Neural progenitor cell (in vitro differentiated cells): ENCODE measurements at regions not wholly inside any gene's neighbourhood (a gene's known extent, or its start where the extent isn't known, plus 50 kb on each side); places are given as distances from the start of the nearest gene placed in this dataset.
A peak's percentile ranks its signal among the peaks of the same experiment; 100 is the strongest.

Source experiments
- DNase-seq: peaks from one replicate; pipeline ENCODE4 v3.0.0-alpha.2; 2016; ENCODE audit warnings: low spot score
- H2AFZ ChIP-seq: fragments of 200-600 bp; sonication (generic); replicated peaks from 2 replicates; pipeline ENCODE4 v1.6.1; 2016; ENCODE audit warnings: antibody characterized with exemption
- H3F3A ChIP-seq: fragments of 200-600 bp; sonication (generic); 2 replicates; pipeline ENCODE4 v1.6.1; 2016; ENCODE audit warnings: antibody characterized with exemption, low read depth
- H3K27ac ChIP-seq: fragments of 200-600 bp; sonication (generic); 2 replicates; pipeline ENCODE4 v1.5.1; 2016; ENCODE audit warnings: mild to moderate bottlenecking
- H3K27me3 ChIP-seq: fragments of 200-600 bp; sonication (generic); 2 replicates; pipeline ENCODE4 v1.6.1; 2016; ENCODE audit warnings: mild to moderate bottlenecking, moderate library complexity
- H3K36me3 ChIP-seq: fragments of 200-600 bp; sonication (generic); 2 replicates; pipeline ENCODE4 v1.5.1; 2016
- H3K4me1 ChIP-seq: fragments of 200-600 bp; sonication (generic); 2 replicates; pipeline ENCODE4 v1.6.1; 2016; ENCODE audit warnings: mixed run types
- H3K4me2 ChIP-seq: fragments of 200-600 bp; sonication (generic); 2 replicates; pipeline ENCODE4 v1.6.1; 2016
- H3K4me3 ChIP-seq: fragments of 200-600 bp; sonication (generic); 2 replicates; pipeline ENCODE4 v1.5.1; 2016
- H3K79me2 ChIP-seq: fragments of 200-600 bp; sonication (generic); 2 replicates; pipeline ENCODE4 v1.6.1; 2016; ENCODE audit warnings: low read depth
- H3K9ac ChIP-seq: fragments of 200-600 bp; sonication (generic); 2 replicates; pipeline ENCODE4 v1.6.1; 2016
- H3K9me3 ChIP-seq: fragments of 200-600 bp; sonication (generic); 2 replicates; pipeline ENCODE4 v1.5.1; 2016; ENCODE audit warnings: low read depth
- H4K20me1 ChIP-seq: fragments of 200-600 bp; sonication (generic); 2 replicates; pipeline ENCODE4 v1.6.1; 2016; ENCODE audit warnings: low read depth
- H3K27ac Mint-ChIP-seq: 3 replicates; pipeline ENCODE4 v1.8.0; 2021; ENCODE audit warnings: mixed read lengths
- H3K27me3 Mint-ChIP-seq: 2 replicates; pipeline ENCODE4 v1.8.0; 2022; ENCODE audit warnings: low read depth, mild to moderate bottlenecking, inconsistent platforms, moderate library complexity, mixed read lengths; ENCODE audit not compliant: insufficient read depth
- H3K36me3 Mint-ChIP-seq: 3 replicates; pipeline ENCODE4 v1.8.0; 2021; ENCODE audit warnings: mixed read lengths
- H3K4me1 Mint-ChIP-seq: 3 replicates; pipeline ENCODE4 v1.8.0; 2021; ENCODE audit warnings: mixed read lengths
- H3K4me3 Mint-ChIP-seq: 3 replicates; pipeline ENCODE4 v1.8.0; 2021; ENCODE audit warnings: mild to moderate bottlenecking, moderate library complexity, mixed read lengths
- H3K9me3 Mint-ChIP-seq: 3 replicates; pipeline ENCODE4 v1.8.0; 2020; ENCODE audit warnings: mixed read lengths
- EZH2 ChIP-seq: fragments of 200-600 bp; sonication (generic); IDR thresholded peaks from 2 replicates; pipeline ENCODE4 v1.6.1; 2017; ENCODE audit warnings: antibody characterized with exemption, mild to moderate bottlenecking, moderate library complexity
- EZH2phosphoT487 ChIP-seq: fragments of 200-600 bp; sonication (generic); IDR thresholded peaks from 2 replicates; pipeline ENCODE4 v1.6.1; 2017; ENCODE audit warnings: antibody characterized with exemption
- TF ChIP-seq, protein P1 (sequence below): fragments of 200-600 bp; sonication (generic); IDR thresholded peaks from 2 replicates; pipeline ENCODE4 v1.5.1; 2017; ENCODE audit warnings: antibody characterized with exemption, mild to moderate bottlenecking

DNA sequence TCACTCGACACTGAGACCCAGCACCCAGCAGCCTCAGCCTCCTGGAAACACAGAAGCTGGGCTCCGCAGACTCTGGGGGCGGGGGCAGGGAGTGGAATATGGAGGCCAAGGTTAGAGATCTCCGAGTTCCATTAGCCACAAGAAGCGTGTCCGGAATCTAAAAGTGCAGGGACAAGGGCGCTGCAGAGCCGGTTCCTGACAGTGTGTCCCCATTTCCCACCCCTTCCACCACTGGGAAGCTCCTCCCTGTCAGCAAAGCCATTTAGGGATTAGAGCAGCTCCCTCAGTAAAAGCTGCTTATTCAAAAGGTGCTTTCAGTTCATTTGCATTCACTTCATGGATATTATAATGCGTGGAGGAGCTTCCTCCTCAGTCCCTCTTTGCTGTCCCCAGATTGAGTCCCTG lies 74.1 kb upstream of the HSPA9 start:
- Histone ChIP-seq H2AFZ (peak overlapping the region; percentile 76), H4K20me1 (no peaks in the 10 kb centered on the region), H3K9me3 (no peaks in the 10 kb centered on the region), H3K4me1 (peaks cover 26% of the 10 kb centered on the region), H3K27ac (no peak overlapping the region), H3K27me3 (no peaks in the 10 kb centered on the region), H3K36me3 (no peaks in the 10 kb centered on the region), H3F3A (peaks cover 17% of the 10 kb centered on the region), H3K4me2 (peak overlapping the region; percentile 60), H3K9ac (no peak overlapping the region), H3K79me2 (no peaks in the 10 kb centered on the region), H3K4me3 (no peak overlapping the region)
- Mint-ChIP-seq H3K4me1 (peaks cover 67% of the 10 kb centered on the region), H3K4me3 (peak overlapping the region; percentile 8), H3K9me3 (no peaks in the 10 kb centered on the region), H3K27ac (no peak overlapping the region), H3K36me3 (no peaks in the 10 kb centered on the region), H3K27me3 (peaks cover 9% of the 10 kb centered on the region)
- DNase-seq = peak; percentile 55
- TF ChIP-seq EZH2phosphoT487 (no peak), EZH2 (no peak)
- TF ChIP-seq, protein P1, sequence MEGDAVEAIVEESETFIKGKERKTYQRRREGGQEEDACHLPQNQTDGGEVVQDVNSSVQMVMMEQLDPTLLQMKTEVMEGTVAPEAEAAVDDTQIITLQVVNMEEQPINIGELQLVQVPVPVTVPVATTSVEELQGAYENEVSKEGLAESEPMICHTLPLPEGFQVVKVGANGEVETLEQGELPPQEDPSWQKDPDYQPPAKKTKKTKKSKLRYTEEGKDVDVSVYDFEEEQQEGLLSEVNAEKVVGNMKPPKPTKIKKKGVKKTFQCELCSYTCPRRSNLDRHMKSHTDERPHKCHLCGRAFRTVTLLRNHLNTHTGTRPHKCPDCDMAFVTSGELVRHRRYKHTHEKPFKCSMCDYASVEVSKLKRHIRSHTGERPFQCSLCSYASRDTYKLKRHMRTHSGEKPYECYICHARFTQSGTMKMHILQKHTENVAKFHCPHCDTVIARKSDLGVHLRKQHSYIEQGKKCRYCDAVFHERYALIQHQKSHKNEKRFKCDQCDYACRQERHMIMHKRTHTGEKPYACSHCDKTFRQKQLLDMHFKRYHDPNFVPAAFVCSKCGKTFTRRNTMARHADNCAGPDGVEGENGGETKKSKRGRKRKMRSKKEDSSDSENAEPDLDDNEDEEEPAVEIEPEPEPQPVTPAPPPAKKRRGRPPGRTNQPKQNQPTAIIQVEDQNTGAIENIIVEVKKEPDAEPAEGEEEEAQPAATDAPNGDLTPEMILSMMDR = no peak

DNA sequence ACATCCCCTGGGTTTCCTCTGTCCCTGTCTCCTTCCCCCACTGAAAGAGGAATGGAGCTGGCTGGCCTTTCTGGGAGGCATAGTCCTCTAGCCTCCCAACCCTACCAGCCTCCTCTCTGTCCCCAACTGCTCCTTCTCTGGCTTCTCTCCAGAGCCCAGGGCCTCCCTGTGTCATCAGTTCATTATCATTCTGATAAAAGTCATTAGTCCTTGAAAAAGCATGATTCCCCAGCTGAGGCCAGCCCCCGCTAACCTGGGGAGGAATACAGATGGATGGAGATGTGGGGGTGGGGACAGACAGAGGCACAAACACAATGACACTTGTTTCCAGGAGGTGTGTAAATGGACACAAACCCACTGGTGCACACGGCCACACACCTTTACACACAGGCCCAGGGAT lies 73.6 kb upstream of the HSPA9 start:
- no peak overlapping the region for H3K27ac ChIP-seq
- peak overlapping the region; percentile 60 for H3K4me2 ChIP-seq
- TF ChIP-seq EZH2phosphoT487 (no peak), EZH2 (no peak)
- TF ChIP-seq, protein P1 = no peak
- no peaks in the 10 kb centered on the region for H3K36me3 Mint-ChIP-seq
- peak overlapping the region; percentile 41 for H3K27ac Mint-ChIP-seq
- H3K27me3 ChIP-seq = no peaks in the 10 kb centered on the region
- no peak overlapping the region for H3K9ac ChIP-seq
- no peaks in the 10 kb centered on the region for H3K36me3 ChIP-seq
- no peaks in the 10 kb centered on the region for H3K9me3 Mint-ChIP-seq
- peaks cover 17% of the 10 kb centered on the region for H3F3A ChIP-seq
- H3K4me3 Mint-ChIP-seq = peak overlapping the region; percentile 8
- H3K9me3 ChIP-seq = no peaks in the 10 kb centered on the region
- H3K27me3 Mint-ChIP-seq = peaks cover 10% of the 10 kb centered on the region
- H3K79me2 ChIP-seq = no peaks in the 10 kb centered on the region
- peaks cover 26% of the 10 kb centered on the region for H3K4me1 ChIP-seq
- H3K4me1 Mint-ChIP-seq = peaks cover 62% of the 10 kb centered on the region
- no peak for DNase-seq
- no peaks in the 10 kb centered on the region for H4K20me1 ChIP-seq
- H3K4me3 ChIP-seq = no peak overlapping the region
- peak overlapping the region; percentile 74 for H2AFZ ChIP-seq

DNA sequence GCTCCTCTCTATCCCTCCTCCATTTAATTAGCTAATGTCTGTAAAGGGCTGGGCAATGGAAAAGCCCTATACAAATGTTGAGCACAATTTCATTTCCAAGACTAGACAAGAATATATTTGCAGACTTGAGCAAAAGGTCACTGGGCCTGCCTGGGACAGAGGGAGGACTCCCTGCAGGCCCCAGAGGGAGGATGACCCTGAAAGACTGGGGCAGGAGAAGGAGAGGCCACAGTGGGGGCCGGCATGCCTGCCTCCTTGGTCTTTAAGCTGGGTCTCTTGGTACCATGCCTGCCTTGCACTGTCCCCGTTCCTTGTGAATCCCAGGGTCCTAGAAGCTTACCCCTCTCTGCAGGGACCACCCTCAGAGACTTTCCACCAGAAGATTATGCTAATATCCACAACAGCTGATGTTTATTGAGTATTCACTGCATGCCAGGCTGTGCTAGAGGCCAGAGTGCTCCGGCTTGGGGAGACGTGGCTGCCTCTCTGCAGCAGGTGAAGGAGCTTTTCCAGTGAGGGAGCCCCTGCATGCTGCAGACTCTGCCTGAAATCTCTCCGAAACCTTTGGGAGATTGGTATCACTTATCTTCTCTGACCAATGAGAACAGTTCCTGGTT lies 72.7 kb upstream of the HSPA9 start:
- H3K4me3 ChIP-seq = no peak overlapping the region
- no peaks in the 10 kb centered on the region for H3K9me3 ChIP-seq
- H3K27me3 ChIP-seq = no peaks in the 10 kb centered on the region
- DNase-seq = no peak
- no peaks in the 10 kb centered on the region for H3K9me3 Mint-ChIP-seq
- TF ChIP-seq EZH2 = no peak
- TF ChIP-seq, protein P1 = no peak
- no peak for TF ChIP-seq EZH2phosphoT487
- peak overlapping the region; percentile 41 for H3K27ac Mint-ChIP-seq
- no peaks in the 10 kb centered on the region for H3K79me2 ChIP-seq
- H3F3A ChIP-seq = peaks cover 17% of the 10 kb centered on the region
- peak overlapping the region; percentile 23 for H3K4me2 ChIP-seq
- peak overlapping the region; percentile 7 for H3K4me3 Mint-ChIP-seq
- H3K36me3 ChIP-seq = no peaks in the 10 kb centered on the region
- no peaks in the 10 kb centered on the region for H4K20me1 ChIP-seq
- peaks cover 66% of the 10 kb centered on the region for H3K4me1 Mint-ChIP-seq
- H3K9ac ChIP-seq = no peak overlapping the region
- peaks cover 26% of the 10 kb centered on the region for H3K4me1 ChIP-seq
- H3K27ac ChIP-seq = no peak overlapping the region
- peak overlapping the region; percentile 74 for H2AFZ ChIP-seq
- H3K36me3 Mint-ChIP-seq = no peaks in the 10 kb centered on the region
- H3K27me3 Mint-ChIP-seq = peaks cover 13% of the 10 kb centered on the region
